ENCODE measurements at regions not wholly inside any gene's neighbourhood (a gene's known extent, or its start where the extent isn't known, plus 50 kb on each side); places are given as distances from the start of the nearest gene placed in this dataset.
"Not testable (repeated sequence)": the region's sequence is repeated elsewhere in the genome, so short reads cannot be mapped to it uniquely, and the experiment has no call there.

GRCh38 chr11:134956450-134957210 is 544.6 kb upstream of the B3GAT1 start:
- TF ChIP-seq E2F4 (CRISPR knock-in tag; IDR thresholded peaks at IDR 0.05; ENCODE audit: borderline replicate concordance, low read depth) (no peak), OVOL2 (CRISPR knock-in tag; IDR thresholded peaks at IDR 0.05; ENCODE audit: borderline replicate concordance) (no peak), ZNF396 (CRISPR knock-in tag; IDR thresholded peaks at IDR 0.05; ENCODE audit: borderline replicate concordance) (no peak), MXD4 (CRISPR knock-in tag; IDR thresholded peaks at IDR 0.05; ENCODE audit: borderline replicate concordance) (no peak), AFF4 (CRISPR knock-in tag; IDR thresholded peaks at IDR 0.05; ENCODE audit: borderline replicate concordance) (no peak), ZBTB43 (CRISPR knock-in tag; IDR thresholded peaks at IDR 0.05) (no peak)
- peaks cover 10% of the 10 kb centered on the region; the same call in 1 of the 2 replicates for H3K9me3 Mint-ChIP-seq
- peaks cover 3% of the 10 kb centered on the region; the same call in 1 of the 2 replicates for H3K36me3 Mint-ChIP-seq
- ATAC-seq: no peak
- CTCF ChIA-PET: no interaction called here
- POLR2A ChIA-PET: no interaction called here
- no peak overlapping the region for H3K4me3 Mint-ChIP-seq
- no peak overlapping the region for H3K27ac Mint-ChIP-seq
- H3K4me1 Mint-ChIP-seq: peaks cover 5% of the 10 kb centered on the region
- no peak for DNase-seq (ENCODE audit: low spot score)
- H3K27me3 Mint-ChIP-seq (ENCODE audit: low read depth): no peaks in the 10 kb centered on the region; the same call in 1 of the 2 replicates

- H3K4me1 Mint-ChIP-seq: peaks cover 12% of the 10 kb centered on the region
- H3K27me3 Mint-ChIP-seq (ENCODE audit: low read depth); CTCF ChIA-PET; DNase-seq (ENCODE audit: low spot score); POLR2A ChIA-PET; H3K36me3 Mint-ChIP-seq; H3K9me3 Mint-ChIP-seq; H3K27ac Mint-ChIP-seq; ATAC-seq; H3K4me3 Mint-ChIP-seq: not testable (repeated sequence)
These were observed 543.9 kb upstream of the B3GAT1 start for GRCh38 chr11:134955970-134956369.

GRCh38 chr11:134955281-134955680 is 543.2 kb upstream of the B3GAT1 start:
- ChIA-PET POLR2A (no interaction called here), CTCF (no interaction called here)
- H3K9me3 Mint-ChIP-seq: peaks cover 5% of the 10 kb centered on the region; the same call in 1 of the 2 replicates
- H3K36me3 Mint-ChIP-seq: no peaks in the 10 kb centered on the region; the same call in 1 of the 2 replicates
- H3K27ac Mint-ChIP-seq: no peak overlapping the region
- DNase-seq (ENCODE audit: low spot score) (no peak), ATAC-seq (no peak)
- TF ChIP-seq FOXP4 (CRISPR knock-in tag; IDR thresholded peaks at IDR 0.05) (no peak), MLX (CRISPR knock-in tag; IDR thresholded peaks at IDR 0.05) (no peak), ZNF121 (CRISPR knock-in tag; IDR thresholded peaks at IDR 0.05) (no peak), ZNF425 (CRISPR knock-in tag; conservative IDR thresholded peaks at IDR 0.05) (no peak), STAT6 (CRISPR knock-in tag; conservative IDR thresholded peaks at IDR 0.05; ENCODE audit: low read depth) (no peak), FOXJ3 (CRISPR knock-in tag; IDR thresholded peaks at IDR 0.05; ENCODE audit: borderline replicate concordance) (no peak), FOXK1 (CRISPR knock-in tag; IDR thresholded peaks at IDR 0.05) (no peak)
- H3K4me1 Mint-ChIP-seq: peaks cover 16% of the 10 kb centered on the region
- H3K4me3 Mint-ChIP-seq: no peak overlapping the region
- peaks cover under 1% of the 10 kb centered on the region; the same call in 1 of the 2 replicates for H3K27me3 Mint-ChIP-seq (ENCODE audit: low read depth)

GRCh38 chr11:134954456-134954855 is 542.4 kb upstream of the B3GAT1 start:
- H3K36me3 Mint-ChIP-seq; CTCF ChIA-PET; H3K9me3 Mint-ChIP-seq; ATAC-seq; DNase-seq (ENCODE audit: low spot score); POLR2A ChIA-PET; H3K27me3 Mint-ChIP-seq (ENCODE audit: low read depth); H3K27ac Mint-ChIP-seq; H3K4me3 Mint-ChIP-seq: not testable (repeated sequence)
- peaks cover 16% of the 10 kb centered on the region for H3K4me1 Mint-ChIP-seq

All from WTC11 (cell line).